GM18868 (cell line): ENCODE measurements at regions not wholly inside any gene's neighbourhood (a gene's known extent, or its start where the extent isn't known, plus 50 kb on each side); places are given as distances from the start of the nearest gene placed in this dataset.
"Not testable (repeated sequence)": the region's sequence is repeated elsewhere in the genome, so short reads cannot be mapped to it uniquely, and the experiment has no call there.

Experiments
- ATAC-seq: cut with Tn5 transposase; IDR thresholded peaks from one replicate; pipeline ENCODE4 v1.9.1; 2021; ENCODE audit warnings: mild to moderate bottlenecking, moderate library complexity; ENCODE audit not compliant: unreplicated experiment

DNA sequence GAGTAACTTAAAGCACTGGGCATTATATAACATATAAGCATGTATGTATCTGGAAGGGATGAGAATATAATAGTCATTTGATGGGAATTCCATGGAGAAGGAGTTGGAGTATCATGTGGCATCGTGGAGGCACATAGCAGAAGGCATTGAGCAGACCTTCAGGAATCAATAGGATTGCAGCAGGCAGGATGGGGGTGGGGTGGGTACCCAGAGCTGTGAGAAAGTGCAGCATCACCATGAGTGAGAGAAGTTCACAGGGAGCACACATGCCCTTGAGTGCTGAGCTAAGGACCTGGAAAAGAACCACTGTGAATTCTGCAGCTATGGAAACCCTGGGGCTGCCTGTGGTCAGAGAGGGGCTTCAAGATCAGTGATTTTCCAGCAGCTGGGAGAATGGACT lies 57.3 kb downstream of the MED10 start:
- no peak for ATAC-seq

DNA sequence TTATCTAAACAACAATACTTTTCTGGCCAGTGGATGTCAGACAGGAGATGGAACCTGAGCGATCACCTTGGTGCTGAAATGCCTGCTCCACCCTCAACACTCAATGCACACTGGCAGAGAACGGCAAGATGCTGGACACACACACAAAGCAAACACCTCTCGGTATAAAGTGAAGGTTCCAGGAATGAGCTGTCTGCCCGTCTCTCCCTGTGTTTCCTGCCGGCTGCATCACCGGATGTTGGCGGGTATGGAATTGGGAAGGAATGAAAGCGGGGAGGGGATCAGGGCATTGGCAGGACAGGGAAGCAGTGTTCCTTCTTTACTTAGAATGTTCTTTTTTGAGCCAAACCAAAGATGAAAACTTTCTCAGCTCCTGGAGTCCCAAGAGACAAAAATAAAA lies 59.2 kb downstream of the MED10 start:
- ATAC-seq = no peak

DNA sequence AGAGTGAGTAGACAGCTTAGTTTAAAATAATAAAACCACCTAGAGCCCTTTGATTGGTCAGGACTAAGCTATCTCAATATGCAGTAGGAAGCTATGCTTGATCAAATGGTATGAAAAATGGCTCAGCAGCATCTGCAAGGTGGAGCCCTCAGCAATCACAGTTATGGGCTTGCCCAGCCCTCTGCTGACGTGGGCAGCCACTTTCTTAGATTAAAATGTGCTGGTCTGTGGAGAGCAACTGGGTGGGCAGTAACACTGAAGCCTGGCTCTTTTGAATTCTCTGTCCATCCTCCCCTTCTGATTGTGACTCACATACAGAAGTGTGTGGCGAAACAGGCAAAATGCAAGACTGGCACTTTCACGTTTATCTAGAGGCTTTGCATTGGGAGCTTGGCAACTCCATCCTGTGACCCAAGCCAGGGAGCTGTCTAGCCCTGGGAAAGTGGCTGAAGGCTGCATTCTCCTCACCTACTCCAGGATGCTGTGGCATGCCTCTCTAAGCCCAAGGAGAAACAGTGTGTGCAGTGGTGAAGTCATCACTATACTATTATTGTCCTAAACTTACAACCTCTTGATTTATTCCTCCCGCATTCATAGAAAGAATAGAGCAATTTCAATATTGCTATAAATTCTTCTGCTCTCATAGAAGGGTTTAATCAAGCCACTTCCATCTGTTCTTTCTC lies 61.1 kb downstream of the MED10 start:
- ATAC-seq = no peak

DNA sequence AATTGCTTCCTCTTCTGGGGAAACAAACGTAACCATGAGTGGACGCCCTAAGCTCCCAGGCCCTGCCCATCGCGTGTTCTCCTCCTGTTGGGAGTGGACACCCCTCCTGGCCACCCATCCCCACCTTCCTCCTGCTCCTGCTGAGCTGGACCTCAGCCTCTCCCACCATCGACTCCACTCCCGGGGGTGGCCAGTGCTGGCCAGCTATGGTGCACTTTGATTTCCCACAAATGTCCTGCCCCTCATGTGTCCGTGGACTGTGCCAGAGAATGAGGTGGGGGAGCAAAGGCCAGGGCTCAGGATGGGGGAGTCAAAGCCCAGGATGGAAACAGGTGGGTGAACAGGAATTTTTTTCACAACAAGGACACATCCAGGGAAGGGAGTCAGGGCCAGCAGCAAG lies 62.8 kb downstream of the MED10 start:
- ATAC-seq = no peak

DNA sequence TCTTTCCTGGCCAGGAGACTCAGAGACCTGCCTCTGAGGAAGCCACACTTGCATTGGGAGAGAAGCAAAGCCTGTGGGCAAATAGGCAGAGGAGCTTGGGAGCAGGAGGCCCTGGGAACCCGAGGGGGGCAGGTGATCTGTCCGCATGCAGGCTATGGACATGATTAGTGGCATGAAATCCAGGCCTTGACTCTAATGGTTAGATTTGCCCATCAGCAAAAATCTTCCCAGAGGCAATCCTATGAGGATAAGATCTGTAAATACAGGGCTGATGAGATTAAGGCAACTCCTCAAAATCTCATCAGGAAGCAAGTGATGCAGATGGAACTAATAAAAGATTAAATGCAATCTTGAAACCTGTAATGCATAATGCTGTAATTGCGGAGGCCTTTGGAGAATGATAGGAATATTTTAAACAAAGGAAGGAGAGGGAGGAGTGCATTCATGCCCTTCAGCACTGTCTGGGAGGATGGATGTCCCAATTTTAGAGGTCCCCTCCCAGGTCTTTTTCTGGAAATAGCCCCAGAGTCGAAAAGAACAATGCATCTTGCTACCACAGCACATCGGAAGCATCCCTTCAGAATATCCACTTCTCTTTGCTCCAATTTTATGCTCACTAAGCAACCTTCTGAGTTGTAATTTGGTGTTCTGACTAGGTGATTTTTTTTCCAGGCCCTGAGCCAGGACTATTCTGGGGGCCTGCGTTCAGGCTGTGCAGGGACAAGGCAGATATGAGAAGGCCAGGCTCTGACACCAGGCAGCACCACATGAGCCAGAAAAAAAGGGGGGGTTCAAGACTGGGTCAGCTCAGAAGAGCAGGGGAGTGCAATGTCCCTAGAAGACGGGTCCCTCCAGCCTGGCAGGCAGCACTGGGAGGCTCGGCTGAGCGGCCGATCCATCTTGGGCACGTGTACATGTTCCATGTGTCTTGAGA lies 66.5 kb downstream of the MED10 start:
- ATAC-seq = no peak

DNA sequence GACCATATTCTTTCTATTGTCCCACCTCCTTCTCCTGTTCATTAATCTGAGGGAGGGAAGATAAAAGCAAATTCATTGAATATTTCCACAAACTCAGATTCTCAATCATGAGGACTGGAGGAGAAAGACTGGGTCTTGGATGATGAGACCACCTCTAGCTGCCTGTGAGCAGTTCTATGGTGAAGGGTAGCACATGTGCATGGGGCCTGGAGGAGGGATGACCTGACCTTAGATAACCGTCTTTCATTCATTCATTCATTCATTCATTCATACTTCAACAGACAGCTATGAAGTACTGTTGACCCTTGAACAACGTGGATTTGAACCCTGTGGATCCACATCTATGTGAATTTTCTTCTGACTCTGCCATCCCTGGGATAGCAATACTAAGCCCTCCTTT lies 68.4 kb downstream of the MED10 start:
- ATAC-seq = no peak

DNA sequence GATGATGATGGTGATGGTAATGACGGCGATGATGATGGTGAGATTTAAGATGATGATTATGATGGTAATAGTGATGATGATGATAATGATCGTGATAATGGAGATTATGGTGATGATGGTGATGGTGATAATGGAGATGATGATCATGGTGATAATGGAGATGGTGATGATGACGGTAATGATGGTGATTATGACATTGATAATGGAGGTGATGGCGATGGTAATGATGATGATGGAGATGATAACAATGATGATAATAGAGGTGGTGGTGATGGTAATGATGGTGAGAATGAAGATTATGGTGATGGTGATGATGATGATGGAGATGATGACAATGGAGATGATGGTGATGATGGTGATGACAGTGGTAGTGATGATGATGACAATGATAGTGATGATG lies 69.7 kb downstream of the MED10 start:
- ATAC-seq = no peak

DNA sequence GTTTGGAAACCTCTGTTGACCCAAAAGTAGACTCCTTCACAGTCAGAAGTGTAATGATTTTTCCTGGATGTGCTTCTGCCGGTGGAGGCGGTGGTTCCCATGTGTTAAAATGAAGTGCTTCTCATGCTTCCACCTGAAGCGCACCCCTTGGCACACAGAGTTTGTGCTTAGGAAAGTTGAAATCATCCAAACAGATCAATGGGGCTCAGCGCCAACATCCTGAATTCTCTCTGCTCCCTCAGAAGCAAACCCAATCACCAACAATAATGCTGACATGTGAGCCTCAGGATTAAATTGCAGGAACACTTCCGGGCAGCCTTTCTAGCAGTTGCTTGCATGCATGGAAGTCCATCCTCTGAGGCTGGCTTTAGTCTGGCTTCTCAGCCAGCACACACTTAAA lies 71.0 kb downstream of the MED10 start:
- no peak for ATAC-seq

DNA sequence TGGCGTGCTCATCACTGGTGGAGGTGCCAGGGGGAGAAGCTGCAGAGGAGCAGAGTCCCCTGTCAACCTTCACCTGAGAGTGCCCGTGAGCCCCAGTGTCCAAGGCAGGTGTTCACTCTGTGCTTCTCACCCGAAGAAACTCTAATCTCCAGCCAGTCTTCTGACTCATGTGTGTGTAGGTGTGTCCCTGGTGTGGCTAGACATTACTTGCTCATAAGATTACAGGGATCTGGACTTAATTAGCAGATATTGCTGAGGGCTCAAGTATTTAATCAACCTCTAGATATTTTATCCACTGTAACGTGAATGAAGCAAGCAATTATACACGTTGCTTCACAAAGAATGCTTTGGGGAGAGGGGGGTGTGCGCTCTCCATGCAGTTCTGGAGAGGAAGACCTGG lies 72.5 kb downstream of the MED10 start:
- ATAC-seq = no peak

DNA sequence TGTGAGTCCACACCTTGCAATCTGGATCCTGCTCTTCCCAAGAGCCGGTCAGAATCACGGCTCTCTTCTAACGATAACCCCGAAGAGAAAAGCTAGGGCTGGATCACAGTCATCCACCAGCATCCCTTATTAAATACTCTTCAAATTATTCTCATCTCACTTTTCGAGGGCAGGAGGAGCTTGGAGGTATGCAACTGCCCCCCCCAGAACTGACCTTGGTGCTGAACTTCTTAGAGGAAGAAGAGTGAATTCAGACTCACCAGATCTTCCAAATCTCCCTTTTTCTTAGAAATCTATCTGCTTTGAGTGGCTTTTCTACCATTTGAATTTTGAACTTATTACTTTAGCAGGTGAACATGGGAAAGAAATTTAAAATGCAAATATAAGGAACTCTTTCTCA lies 75.7 kb downstream of the MED10 start:
- no peak for ATAC-seq

DNA sequence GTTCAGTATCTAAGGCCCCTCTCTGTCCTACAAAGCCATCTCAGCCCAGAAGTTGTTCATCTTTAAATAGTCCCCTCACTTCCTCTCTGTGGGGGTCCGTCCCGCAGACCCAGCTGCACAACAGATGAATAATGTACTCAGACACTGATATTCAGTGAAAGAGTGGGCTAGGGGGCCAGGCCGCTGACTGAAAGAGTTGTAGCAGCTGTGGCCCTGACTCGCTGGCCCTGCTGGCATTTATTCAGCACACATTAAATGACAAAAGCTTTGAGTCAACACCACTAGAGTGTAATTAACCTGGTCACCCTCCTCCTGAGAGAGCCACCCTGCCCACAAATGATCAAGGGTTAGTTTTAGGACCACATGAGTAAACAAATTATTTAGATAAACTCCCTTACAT lies 76.3 kb downstream of the MED10 start:
- ATAC-seq = no peak

DNA sequence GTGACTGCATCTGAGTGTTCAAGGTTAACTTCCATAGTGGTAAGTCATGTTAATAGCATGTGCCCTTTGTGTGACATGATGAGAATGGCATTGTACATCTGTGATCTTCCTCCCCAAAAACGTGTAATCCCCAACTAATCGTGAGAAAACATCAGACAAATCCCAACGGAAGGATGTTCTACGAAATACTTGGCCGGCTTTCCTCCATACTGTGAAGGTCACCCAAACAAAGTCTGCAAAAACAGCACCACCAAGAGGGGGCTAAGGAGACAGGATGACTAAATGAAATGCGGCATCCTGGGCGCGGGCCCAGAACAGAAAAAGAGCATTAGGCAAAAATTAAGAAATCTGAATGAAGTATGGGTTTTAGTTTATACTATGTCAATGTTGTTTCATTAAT lies 81.8 kb downstream of the MED10 start:
- no peak for ATAC-seq

DNA sequence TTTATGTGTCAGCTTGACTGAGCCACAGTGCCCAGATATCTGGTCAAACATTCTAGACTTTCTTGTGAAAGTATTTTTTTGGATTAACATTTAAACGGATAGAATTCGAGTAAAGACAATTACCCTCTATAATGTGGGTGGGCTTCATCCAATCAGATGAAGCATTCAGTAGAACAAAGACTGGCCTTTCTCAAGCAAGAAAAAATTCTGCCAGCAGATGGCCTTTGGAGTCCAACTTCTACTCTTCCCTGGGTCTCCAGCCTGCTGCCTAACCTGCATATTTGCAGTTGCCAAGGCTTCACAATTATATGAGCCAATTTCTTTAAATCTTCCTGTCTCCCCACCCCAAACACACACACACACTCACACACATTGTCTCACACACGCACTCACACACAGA lies 86.4 kb downstream of the MED10 start:
- ATAC-seq = no peak

DNA sequence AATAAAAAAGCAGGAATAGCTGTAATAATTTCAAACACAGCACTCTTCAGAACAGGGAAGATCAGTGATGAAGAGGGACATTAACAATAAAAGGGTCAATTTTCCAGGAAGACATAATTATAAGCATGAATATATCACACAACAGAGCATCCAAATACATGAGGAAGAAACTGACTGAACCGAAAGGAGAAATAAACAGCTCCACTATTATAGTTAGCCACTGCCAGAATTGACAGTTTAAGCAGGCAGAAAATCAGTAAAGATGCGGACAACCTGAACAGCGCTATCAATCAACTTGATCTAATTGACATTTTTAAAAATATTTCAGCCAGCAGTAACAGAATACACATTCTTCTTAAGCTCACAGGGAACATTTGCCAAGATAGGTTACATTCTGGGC lies 89.1 kb downstream of the MED10 start:
- no peak for ATAC-seq

DNA sequence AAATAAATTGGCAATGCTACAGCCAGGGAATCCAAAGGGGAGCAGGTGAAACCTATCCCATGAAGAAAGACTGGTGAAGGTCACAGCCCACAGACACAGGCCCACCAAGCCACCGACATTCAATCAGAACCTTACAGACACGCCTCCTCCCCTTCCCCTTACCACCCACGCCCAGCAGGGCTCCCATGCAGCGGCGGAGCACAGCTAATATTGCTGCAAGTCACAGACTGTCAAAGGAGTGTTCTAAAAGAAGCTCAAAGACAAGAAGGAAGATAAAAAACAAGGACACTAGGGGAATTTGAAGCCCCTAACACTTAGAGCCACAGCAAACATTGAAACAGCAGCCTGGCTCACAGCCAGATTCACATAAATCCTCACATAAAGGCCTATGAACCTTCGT lies 91.2 kb downstream of the MED10 start:
- no peak for ATAC-seq

DNA sequence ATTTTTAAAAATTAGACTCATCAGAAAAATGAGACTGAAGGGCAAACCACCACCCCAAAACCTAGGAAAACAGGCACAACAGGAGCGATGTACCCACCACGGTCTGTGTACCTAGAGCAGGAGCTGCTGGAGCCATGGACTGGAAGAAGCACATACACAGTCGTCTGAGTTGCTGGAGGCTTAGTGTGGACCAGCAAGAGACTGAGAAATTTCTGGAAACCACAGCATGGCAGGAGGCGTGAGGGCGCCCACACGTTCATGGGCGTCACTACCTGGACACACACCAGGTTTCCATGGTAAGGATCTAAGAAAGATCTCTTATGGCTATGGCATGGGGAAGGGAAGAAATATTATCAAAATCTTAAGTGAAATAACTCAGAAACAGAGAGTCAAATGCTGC lies 91.9 kb downstream of the MED10 start:
- ATAC-seq = no peak

DNA sequence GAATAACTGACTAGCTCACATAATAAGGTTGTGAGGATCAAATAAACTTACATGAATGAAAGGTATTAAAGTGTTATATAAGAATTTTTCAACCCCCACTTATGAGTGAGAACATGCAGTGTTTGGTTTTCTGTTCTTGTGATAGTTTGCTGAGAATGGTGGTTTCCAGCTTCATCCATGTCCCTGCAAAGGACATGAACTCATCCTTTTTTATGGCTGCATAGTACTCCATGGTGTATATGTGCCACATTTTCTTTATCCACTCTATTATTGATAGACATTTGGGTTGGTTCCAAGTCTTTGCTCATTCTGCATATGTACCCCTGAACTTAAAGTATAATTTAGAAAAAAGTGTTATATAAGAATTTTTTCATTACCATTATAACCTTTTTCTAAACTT lies 93.9 kb downstream of the MED10 start:
- not testable (repeated sequence) for ATAC-seq

DNA sequence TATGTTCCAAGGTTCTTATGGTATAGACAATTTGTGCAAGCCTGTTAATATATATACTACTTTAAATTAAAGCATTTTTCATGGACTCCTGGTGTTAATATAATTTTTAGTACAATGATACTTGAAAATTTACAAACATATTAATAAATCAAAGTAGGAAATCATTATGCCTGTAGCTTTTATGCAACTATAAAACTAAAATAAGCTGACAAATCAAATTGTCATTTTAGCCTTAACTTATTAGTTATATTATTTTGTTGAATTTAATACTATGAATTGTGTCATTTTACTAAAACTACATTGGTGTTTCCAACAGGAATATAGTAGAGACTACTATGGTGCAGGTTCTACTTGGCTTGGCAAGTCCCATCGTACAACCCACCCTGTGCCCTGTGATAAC lies 96.0 kb downstream of the MED10 start:
- ATAC-seq = no peak

DNA sequence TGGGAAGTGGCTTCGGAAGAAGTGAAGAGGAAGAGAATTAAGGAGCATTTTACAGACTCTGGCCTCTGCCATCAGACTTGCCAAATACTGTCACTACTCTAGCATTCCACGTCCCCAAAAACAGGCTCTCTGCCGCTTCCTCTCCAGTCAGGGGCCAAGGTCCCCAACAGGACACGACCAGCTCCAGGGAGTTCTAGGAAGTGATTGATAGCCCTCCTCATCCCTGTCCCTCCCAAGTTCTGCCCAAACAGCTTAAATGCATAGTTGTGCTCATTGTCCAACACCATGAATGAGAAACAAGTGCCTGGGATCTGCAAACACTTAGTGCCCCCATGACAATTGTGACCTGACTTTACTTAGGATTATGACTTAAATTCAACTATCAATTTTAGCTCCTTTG lies 96.5 kb downstream of the MED10 start:
- ATAC-seq = no peak

DNA sequence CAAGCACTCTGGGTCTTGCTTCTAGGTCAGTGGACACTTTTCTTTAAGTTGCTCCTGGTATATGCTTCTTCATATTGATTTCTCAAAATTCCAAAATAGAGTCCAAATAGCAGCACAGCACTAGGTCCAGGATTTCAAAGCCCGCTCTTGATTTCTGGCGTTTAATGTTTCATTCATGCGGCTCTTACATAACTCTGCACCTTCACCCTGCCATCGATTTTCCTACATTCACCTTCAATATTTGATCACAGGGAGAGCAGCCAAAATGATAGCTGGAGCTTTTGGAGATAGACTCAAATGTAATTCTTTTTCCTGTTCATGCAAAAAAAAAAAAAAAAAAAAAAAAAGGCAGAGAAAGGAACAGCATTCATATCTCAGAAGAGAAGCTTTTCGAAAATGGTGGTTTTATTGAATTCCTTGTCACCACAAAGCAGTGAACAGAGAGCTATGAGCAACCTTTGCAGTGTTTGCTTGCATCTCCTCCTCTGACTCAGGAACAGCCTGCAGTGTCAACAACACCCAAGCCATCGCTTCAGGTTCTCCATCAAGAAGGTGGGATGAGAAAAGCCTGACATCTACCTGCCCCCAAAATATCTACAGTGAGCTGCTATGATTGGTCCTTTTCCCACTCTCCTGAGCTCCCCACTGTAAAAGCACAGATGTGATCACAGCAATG lies 97.8 kb downstream of the MED10 start:
- no peak for ATAC-seq

DNA sequence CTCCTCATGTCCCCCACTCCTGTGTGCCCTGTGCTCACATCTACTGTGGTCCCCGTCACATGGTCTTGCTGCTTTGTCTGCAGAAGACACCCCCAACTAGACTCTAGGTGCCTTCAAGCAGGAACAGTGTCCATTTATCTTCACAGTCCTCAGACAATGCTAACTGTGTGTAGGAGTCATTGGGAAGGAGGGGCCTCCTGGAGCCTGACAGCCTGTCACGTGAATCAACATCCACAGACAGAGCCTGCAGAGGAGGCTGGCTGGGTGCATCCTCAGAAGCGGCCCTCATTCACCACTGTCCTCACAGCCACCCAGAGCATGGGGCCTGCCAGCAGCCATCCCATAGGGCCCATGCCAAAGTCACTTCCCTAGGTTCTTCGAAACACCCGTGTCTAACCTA lies 98.7 kb downstream of the MED10 start:
- no peak for ATAC-seq
